NCI-H82 treated with DMSO at 0.1 percent for 48 hours (cell line): ENCODE measurements at regions not wholly inside any gene's neighbourhood (a gene's known extent, or its start where the extent isn't known, plus 50 kb on each side); places are given as distances from the start of the nearest gene placed in this dataset.

ENCODE experiments used
- DNase-seq: peaks from one replicate; lab custom pipeline; 2025; ENCODE audit not compliant: unreplicated experiment; lab: John Stamatoyannopoulos, UW

- no peak for DNase-seq
Measured at GRCh38 chr12:111180426-111181142, 188.3 kb downstream of the PHETA1 start.

DNA sequence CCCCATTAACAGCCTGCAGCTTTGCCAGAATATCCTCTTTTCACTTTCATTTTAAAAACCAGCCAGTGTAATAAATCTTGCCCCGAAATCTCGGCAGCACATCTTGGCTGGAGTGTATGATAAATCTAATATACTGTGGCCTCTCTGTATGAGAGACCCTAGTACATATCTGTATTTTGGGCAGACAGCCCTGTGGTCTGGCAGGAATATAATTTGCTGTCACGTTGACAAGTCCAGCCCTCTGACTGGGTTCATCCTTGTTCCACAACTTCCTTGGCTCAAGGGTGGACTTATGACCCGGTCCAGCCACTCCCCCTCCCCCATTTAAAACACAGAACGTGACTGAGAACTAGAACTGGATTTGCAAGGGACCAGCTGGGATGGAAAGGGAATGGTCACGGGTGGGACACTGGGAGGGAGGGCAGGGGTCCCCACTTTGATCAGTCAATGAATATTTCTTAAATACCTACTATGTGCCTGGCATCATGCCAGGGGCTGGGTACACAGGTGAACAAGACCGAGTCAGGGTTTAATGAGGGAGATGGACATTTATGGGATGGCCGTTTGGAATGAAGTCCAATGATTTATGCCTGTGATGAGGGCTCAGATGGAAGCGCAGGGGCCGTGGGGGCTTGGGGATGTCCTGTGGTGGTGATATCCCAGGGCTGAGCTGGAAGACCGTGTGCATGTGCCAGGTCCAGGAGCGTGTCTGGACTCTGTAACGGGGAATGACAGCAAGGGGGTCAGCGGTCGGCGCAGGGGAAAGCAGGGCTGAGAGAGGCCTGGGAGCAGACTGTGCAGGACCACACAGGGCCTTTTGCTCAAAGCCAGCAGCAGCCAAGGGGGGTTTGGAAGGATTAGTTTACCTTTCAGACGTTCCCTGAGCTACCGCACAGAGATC lies 190.5 kb downstream of the PHETA1 start:
- DNase-seq, result no peak

DNA sequence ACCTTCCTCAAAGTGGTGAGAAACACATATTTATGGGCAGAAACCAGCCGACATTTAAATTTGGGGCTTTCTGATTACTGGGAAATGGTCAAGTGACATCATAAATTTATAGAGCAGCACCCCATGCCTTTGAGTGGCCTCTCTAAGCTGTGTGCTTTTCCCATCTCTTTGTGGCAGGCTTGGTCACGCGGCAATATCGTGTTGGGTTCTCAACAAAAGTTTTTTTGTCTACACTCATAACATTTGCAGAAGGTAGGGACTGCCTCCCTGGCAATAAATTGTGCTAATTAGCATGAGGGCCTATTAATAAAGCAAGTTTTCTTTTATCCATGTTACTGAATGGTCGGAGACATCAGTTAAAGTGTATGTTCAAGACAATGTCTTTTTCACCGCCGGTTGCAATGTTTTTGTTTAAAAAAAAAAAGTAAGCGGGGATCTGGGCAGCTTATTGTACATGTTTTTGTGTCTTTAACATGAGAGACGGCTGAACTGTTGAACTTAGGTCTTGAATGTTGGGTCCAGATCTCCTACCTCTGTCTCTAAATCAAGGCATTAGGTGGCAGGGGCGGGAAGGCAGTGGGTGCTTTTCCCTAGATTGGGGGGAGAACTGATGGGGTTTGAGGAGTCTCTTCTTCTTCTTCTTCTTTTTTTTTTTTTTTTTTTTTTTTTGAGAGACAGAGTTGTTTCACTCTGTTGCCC lies 193.3 kb downstream of the PHETA1 start:
- DNase-seq, result no peak

- no peak for DNase-seq
Measured at GRCh38 chr12:111174961-111175345, 193.9 kb downstream of the PHETA1 start.

GRCh38 chr12:111174251-111174960 lies 194.5 kb downstream of the PHETA1 start:
- no peak for DNase-seq

DNA sequence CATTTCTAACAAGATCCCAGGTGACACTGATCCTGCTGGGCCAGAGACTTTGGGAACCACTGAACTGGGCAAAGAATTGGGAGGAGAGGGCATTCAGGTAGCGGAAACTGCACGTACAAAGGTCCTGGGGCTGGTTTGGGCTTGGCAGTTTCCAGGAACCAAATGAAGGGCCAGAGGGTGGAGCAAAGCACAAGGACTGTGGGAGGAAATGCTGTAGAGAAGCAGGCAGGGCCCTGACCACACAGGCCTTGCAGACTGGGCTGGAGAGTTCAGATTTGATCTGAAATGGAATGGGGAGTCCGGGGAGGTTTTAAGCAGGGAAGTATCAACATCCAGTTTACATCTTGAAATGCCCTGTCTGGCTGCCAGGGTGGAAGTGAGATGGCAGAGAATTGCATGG lies 195.1 kb downstream of the PHETA1 start:
- no peak for DNase-seq

GRCh38 chr12:111173391-111173790 lies 195.5 kb downstream of the PHETA1 start:
- DNase-seq, result no peak

DNA sequence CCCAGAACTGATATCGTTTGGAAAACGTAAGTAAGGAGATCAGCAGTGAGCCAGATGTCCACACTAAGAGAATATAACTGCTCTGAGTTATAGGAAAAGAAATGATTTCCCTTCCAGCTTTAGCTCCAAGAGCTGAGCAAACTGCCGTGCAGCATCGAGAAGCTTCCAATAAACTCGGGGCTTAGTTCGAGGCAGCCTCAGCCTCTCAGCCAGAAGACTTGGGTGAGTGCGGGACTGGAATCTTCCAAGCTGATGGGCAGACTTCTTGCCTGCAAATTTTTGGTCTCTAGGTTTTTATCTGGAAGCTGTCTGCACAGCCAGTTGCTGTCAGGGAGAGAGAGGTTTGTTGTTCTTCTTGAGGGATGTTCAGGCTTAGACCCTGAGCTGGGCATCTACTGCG lies 196.1 kb downstream of the PHETA1 start:
- no peak for DNase-seq

DNA sequence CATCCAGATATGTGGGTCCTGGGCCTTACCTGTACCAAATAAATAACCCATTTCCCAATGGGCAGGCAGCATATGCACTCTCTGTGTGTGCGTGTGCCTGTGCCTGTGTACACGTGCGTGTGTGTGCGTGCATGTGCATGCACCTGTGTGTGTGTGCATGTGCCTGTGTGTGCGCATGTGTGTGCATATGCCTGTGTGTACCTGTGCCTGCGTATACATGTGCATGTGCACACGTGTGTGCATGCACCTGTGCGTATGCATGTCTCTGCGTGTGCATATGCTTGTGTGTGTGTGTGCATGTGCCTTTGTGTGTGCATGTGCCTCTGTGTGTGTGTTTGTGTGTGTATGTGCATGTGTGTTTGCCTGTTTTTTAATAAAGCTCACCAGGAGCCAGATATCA lies 197.1 kb downstream of the PHETA1 start:
- no peak for DNase-seq

DNA sequence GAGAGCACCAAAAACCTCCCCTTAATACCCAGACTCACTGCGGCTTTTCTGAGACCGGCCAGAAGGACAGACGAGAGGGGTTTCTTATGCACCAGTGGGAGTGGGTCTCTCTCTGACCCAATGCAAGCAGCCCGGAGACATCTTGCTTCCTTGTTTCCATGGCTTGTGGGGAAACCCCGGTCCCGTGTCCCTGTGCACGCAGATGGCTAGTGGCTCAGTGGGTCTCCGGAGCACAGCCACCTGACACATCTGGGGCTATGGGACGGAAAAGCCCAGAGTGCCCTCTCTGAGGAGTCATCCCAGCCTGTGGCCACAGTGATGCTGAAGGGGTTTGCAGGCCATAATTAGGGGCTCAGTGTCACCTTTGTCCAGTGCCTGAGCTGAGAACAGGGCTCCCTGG lies 197.6 kb downstream of the PHETA1 start:
- no peak for DNase-seq

- no peak for DNase-seq
Measured at GRCh38 chr12:111170543-111170942, 198.4 kb downstream of the PHETA1 start.

DNA sequence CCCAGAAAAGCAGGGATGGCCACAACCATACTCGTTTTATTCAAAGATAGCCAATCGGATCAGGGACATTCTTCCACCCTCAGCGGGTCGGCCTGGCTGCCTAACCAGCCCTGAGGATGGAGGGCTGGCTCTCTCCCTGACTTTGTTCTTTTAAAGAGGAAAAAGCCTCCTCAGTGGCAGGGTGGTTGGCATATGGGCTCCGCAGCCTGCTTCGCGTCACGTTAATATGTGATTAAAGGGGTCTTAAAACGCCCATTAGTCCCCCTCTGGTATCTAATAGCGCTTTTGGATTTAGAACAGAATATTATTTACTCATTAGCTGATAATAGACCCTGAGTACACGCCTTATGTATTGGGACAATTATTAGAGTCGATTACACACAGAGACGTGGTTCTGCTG lies 199.4 kb downstream of the PHETA1 start:
- DNase-seq, result no peak

GRCh38 chr12:111169032-111169431 lies 199.9 kb downstream of the PHETA1 start:
- DNase-seq, result no peak

- DNase-seq, result no peak
Measured at GRCh38 chr12:111168009-111168900, 200.6 kb downstream of the PHETA1 start.

GRCh38 chr12:111166779-111167540 lies 201.9 kb downstream of the PHETA1 start:
- DNase-seq, result no peak

DNA sequence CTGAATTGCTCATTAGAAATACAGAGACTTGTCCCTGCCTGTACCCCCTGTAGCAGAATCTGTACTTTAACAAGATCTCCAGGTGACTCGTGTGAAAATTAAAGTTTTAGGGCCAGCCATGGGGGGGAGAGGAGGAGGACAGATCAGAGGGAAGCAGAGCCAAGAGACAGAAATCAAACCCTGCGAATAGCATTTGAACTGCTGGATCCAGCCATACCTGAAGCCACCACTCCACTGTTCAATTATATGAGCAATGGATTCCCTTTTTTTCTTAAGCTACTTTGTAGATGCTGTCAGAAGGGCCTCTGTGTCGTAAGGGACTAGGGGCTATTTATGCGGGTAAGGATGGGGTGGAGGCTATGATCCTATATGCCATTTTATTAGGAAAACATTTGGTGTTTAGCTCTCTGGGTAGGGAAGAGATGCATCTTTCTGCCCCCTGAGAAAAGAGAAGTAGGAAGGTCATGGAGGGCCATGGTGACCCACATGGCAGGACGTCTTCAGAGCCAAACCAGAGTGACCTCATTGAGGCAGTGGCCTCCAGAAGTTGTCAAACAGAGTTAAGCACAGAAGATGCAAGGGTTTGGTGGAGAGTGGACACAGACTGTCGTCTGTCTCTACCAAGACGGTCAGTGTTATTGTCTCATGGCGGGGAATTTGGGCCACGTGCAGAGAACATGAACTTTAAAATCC lies 203.9 kb downstream of the PHETA1 start:
- DNase-seq, result no peak

DNA sequence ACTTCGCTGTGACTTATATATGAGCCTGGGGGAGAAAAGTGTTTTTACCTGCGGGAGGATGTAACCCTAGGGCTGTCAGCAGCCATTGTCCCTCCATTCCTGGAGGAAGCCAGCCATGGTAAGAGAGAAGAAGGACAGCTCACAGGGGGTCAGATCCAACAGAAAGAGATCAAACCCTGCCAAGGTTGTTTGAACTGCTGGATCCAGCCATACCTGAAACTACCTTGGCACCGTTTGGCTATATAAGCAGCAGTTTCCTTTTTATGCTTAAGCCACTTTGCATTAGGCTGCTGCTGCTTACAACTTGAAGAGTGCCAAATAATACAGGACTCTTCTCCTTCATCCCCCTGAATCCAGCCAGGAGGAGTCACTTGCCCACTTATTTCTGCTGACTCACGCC lies 205.5 kb downstream of the PHETA1 start:
- DNase-seq, result no peak

DNA sequence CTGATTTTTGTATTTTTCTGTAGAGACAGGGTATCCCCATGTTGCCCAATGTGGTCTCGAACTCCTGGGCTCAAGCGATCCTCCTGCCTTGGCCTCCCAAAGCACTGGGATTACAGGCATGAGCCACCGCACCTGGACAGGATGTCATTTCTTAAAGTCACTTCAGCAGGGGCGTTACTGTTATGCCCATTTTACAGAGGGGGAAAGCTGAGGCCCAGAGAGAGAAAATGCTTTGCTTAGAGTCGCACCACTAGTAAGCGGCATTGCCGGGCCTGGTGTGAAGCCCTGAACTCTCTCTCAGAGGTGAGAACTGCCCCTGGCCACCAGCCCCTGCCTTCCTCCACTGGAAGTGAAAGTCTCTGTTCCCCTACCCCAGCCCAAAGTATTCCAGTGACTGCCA lies 207.0 kb downstream of the PHETA1 start:
- DNase-seq, result no peak
